ENCODE measurements at regions not wholly inside any gene's neighbourhood (a gene's known extent, or its start where the extent isn't known, plus 50 kb on each side); places are given as distances from the start of the nearest gene placed in this dataset.
"Not testable (repeated sequence)": the region's sequence is repeated elsewhere in the genome, so short reads cannot be mapped to it uniquely, and the experiment has no call there.

GRCh38 chr11:96748639-96749370, 359.0 kb downstream of the JRKL start:
- 68% methylated on average over 2 of the region's 2 CpGs for WGBS
- H3K27ac ChIP-seq (ENCODE audit: low read depth in 1 of 2, low read length in 2 of 2) = no peak overlapping the region

GRCh38 chr11:96751807-96752206, 362.0 kb downstream of the JRKL start:
- WGBS = 82% methylated on average over 2 of the region's 2 CpGs
- DNase-seq (ENCODE audit: low spot score); H3K9ac ChIP-seq (ENCODE audit: low read depth in 1 of 2, low read length in 2 of 2); H3K4me1 ChIP-seq (ENCODE audit: control insufficient read depth in 4 of 4, insufficient read depth in 4 of 4, low read length in 3 of 4); H3K9me3 ChIP-seq (ENCODE audit: control insufficient read depth in 4 of 4, low read length in 3 of 4); H3K27me3 ChIP-seq (ENCODE audit: control insufficient read depth in 4 of 4, insufficient read depth in 4 of 4, low read length in 3 of 4); H3K27ac ChIP-seq (ENCODE audit: low read depth in 1 of 2, low read length in 2 of 2); H3K36me3 ChIP-seq (ENCODE audit: control insufficient read depth in 4 of 4, insufficient read depth in 3 of 4, low read depth in 1 of 4, low read length in 3 of 4); H3K4me3 ChIP-seq (ENCODE audit: low read depth in 1 of 3, low read length in 3 of 3): not testable (repeated sequence)

More at GRCh38 chr11:96748639-96749370, 359.0 kb downstream of the JRKL start:
- Histone ChIP-seq H3K4me3 (ENCODE audit: low read depth in 1 of 3, low read length in 3 of 3) (no peak overlapping the region), H3K36me3 (ENCODE audit: control insufficient read depth in 4 of 4, insufficient read depth in 3 of 4, low read depth in 1 of 4, low read length in 3 of 4) (no peaks in the 10 kb centered on the region), H3K9ac (ENCODE audit: low read depth in 1 of 2, low read length in 2 of 2) (no peak overlapping the region), H3K4me1 (ENCODE audit: control insufficient read depth in 4 of 4, insufficient read depth in 4 of 4, low read length in 3 of 4) (no peaks in the 10 kb centered on the region), H3K9me3 (ENCODE audit: control insufficient read depth in 4 of 4, low read length in 3 of 4) (no peaks in the 10 kb centered on the region), H3K27me3 (ENCODE audit: control insufficient read depth in 4 of 4, insufficient read depth in 4 of 4, low read length in 3 of 4) (peaks cover 0 to 5% (median 0%) of the 10 kb centered on the region in 4 donors)
- no peak for DNase-seq (ENCODE audit: low spot score)
- TF ChIP-seq HNF4A (conservative IDR thresholded peaks at IDR 0.05) = no peak
- no peak for TF ChIP-seq YY1 (IDR thresholded peaks at IDR 0.05)
- TF ChIP-seq TAF1 (conservative IDR thresholded peaks at IDR 0.05) = no peak
- no peak for TF ChIP-seq HNF4G (IDR thresholded peaks at IDR 0.05)
- TF ChIP-seq REST (IDR thresholded peaks at IDR 0.05) = no peak
- TF ChIP-seq ATF3 (IDR thresholded peaks at IDR 0.05) = no peak
- TF ChIP-seq EGR1 (IDR thresholded peaks at IDR 0.05; ENCODE audit: low read depth in 2 of 2) = no peak

- H3K4me3 ChIP-seq (ENCODE audit: low read depth in 1 of 3, low read length in 3 of 3) = no peak overlapping the region
- no peak overlapping the region for H3K9ac ChIP-seq (ENCODE audit: low read depth in 1 of 2, low read length in 2 of 2)
- TF ChIP-seq MAX (IDR thresholded peaks at IDR 0.05) (no peak), NR2F2 (IDR thresholded peaks at IDR 0.05) (no peak), JUND (IDR thresholded peaks at IDR 0.05) (no peak), HNF4G (IDR thresholded peaks at IDR 0.05) (no peak), FOXA1 (IDR thresholded peaks at IDR 0.05) (no peak), EGR1 (IDR thresholded peaks at IDR 0.05; ENCODE audit: low read depth in 2 of 2) (no peak), TAF1 (conservative IDR thresholded peaks at IDR 0.05) (no peak), ZBTB33 (IDR thresholded peaks at IDR 0.05) (no peak)
- H3K9me3 ChIP-seq (ENCODE audit: control insufficient read depth in 4 of 4, low read length in 3 of 4) = no peaks in the 10 kb centered on the region
- H3K36me3 ChIP-seq (ENCODE audit: control insufficient read depth in 4 of 4, insufficient read depth in 3 of 4, low read depth in 1 of 4, low read length in 3 of 4) = no peaks in the 10 kb centered on the region
- WGBS = 45% methylated on average over 2 of the region's 2 CpGs
- no peak for DNase-seq (ENCODE audit: low spot score)
- H3K27ac ChIP-seq (ENCODE audit: low read depth in 1 of 2, low read length in 2 of 2) = no peak overlapping the region
- H3K27me3 ChIP-seq (ENCODE audit: control insufficient read depth in 4 of 4, insufficient read depth in 4 of 4, low read length in 3 of 4) = no peaks in the 10 kb centered on the region
- no peaks in the 10 kb centered on the region for H3K4me1 ChIP-seq (ENCODE audit: control insufficient read depth in 4 of 4, insufficient read depth in 4 of 4, low read length in 3 of 4)
Measured at GRCh38 chr11:96752221-96752620, 362.4 kb downstream of the JRKL start.
